Vagina (tissue), 2 donors: ENCODE measurements at regions not wholly inside any gene's neighbourhood (a gene's known extent, or its start where the extent isn't known, plus 50 kb on each side); places are given as distances from the start of the nearest gene placed in this dataset.

Source experiments
- POLR2A ChIP-seq, 2 donors: fragments of 450-650 bp; IDR thresholded peaks; one replicate each; pipeline ENCODE4 v1.6.1; 2017; ENCODE audit warnings: antibody characterized with exemption in 2 of 2, mild to moderate bottlenecking in 2 of 2, moderate library complexity in 2 of 2
- POLR2AphosphoS5 ChIP-seq, 2 donors: sonication (generic); formaldehyde crosslinking; IDR thresholded peaks; one replicate each; pipeline ENCODE4 v1.9.0; 2017; ENCODE audit warnings: antibody characterized with exemption in 2 of 2, mild to moderate bottlenecking in 2 of 2, low read depth in 1 of 2; ENCODE audit not compliant: insufficient read depth in 1 of 2
- TF ChIP-seq, protein P1 (sequence below), 3 experiments: fragments of 450-650 bp in 2 of 3; fragments of 200-600 bp in 1 of 3; sonication (generic) in 1 of 3; IDR thresholded peaks; one replicate each; pipeline ENCODE4 v1.5.1; 2017 to 2019; ENCODE audit warnings: antibody characterized with exemption in 3 of 3, mild to moderate bottlenecking in 2 of 3, moderate library complexity in 2 of 3

DNA sequence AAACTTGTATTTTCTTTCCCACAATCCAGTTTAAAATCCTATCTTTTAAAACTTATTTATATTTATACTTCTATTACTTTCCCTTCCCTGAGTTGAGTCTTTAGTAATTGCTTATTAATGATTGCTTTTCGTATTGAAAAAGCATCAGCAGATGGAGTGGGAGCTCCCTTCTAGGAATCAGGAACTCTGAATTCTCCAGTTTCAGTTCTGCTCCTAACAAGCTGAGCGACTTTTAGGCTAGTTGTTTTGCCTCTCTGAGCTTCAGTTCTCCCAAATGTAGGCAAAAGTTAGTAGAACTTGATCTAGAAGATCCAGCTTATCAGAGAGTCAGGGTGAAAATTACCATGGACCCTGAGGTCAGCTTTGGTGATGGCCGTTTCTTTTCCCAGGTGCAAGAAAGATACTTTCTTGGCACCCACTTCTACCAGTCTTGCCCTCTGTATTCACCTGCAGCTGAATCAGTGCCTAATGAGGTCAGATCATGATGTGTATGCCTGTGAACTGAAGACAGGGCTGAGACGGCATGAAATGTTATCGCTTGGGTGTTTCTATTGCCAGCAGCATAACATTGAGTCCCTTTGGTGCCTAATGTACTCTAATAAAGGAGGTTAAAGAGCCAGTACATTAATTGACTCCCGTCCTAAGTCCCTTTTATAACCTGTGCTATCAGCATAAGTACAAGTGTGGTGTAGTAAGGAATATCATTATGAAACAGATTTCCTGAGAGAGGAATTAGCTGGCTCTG lies 194.5 kb upstream of the TBC1D5 start:
- no peak for TF ChIP-seq POLR2A (IDR thresholded peaks at IDR 0.05)
- no peak for TF ChIP-seq POLR2AphosphoS5 (IDR thresholded peaks at IDR 0.05; ENCODE audit: insufficient read depth in 1 of 2, low read depth in 1 of 2)
- TF ChIP-seq, protein P1, sequence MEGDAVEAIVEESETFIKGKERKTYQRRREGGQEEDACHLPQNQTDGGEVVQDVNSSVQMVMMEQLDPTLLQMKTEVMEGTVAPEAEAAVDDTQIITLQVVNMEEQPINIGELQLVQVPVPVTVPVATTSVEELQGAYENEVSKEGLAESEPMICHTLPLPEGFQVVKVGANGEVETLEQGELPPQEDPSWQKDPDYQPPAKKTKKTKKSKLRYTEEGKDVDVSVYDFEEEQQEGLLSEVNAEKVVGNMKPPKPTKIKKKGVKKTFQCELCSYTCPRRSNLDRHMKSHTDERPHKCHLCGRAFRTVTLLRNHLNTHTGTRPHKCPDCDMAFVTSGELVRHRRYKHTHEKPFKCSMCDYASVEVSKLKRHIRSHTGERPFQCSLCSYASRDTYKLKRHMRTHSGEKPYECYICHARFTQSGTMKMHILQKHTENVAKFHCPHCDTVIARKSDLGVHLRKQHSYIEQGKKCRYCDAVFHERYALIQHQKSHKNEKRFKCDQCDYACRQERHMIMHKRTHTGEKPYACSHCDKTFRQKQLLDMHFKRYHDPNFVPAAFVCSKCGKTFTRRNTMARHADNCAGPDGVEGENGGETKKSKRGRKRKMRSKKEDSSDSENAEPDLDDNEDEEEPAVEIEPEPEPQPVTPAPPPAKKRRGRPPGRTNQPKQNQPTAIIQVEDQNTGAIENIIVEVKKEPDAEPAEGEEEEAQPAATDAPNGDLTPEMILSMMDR (IDR thresholded peaks at IDR 0.05): no peak
